HepG2 (cell line): ENCODE measurements at regions not wholly inside any gene's neighbourhood (a gene's known extent, or its start where the extent isn't known, plus 50 kb on each side); places are given as distances from the start of the nearest gene placed in this dataset.

ENCODE experiments used
- ATAC-seq: fragments of 200-7000 bp; cut with Tn5 transposase; 3 replicates; pipeline ENCODE4 v1.9.1; 2020; ENCODE audit warnings: mild to moderate bottlenecking, moderate library complexity
- BruUV-seq: library from RNA; stranded (reverse); fragments of 400-500 nt; replicated peaks from 2 replicates; lab custom pipeline; 2021; lab: Mats Ljungman, UMichigan
- CTCF ChIA-PET: fragments of 300-600 bp; formaldehyde crosslinking; extraction: SDS; loops from one replicate; lab custom pipeline; 2021; ENCODE audit warnings: low total read pairs, inconsistent platforms, low intra/inter-chr PET ratio; lab: Yijun Ruan, JAX
- POLR2A ChIA-PET: fragments of 350-600 bp; sonication (Branson Sonifier 250); formaldehyde crosslinking; loops from one replicate; lab custom pipeline; 2020; ENCODE audit warnings: antibody characterized with exemption, inconsistent platforms; lab: Yijun Ruan, JAX
- DNase-seq: peaks from one replicate; pipeline ENCODE4 v3.0.0-alpha.2; 2015; ENCODE audit warnings: low spot score
- FAIRE-seq: peaks from 3 replicates; lab custom pipeline; 2011; peaks lifted over from hg19 to GRCh38; lab: Jason Lieb, UNC
- H2AFZ ChIP-seq: one replicate; pipeline ENCODE4 v1.6.1; 2011; ENCODE audit warnings: low read length, inconsistent platforms
- H3K27ac ChIP-seq: fragments of 300-600 bp; 3 replicates; pipeline ENCODE4 v1.8.0; 2011; ENCODE audit warnings: mixed run types, mild to moderate bottlenecking, mixed read lengths, low read length, inconsistent platforms; ENCODE audit not compliant: insufficient read depth; ENCODE audit errors: extremely low read length
- H3K27me3 ChIP-seq, 2 experiments: fragments of 200-600 bp in 1 of 2; 2 replicates in 1 of 2; 3 replicates in 1 of 2; pipeline versions ENCODE4 v1.6.0 to v1.8.0; 2011; ENCODE audit warnings: low read length in 2 of 2, mild to moderate bottlenecking in 2 of 2, moderate library complexity in 2 of 2, inconsistent platforms in 1 of 2; ENCODE audit not compliant: insufficient read depth in 2 of 2, control insufficient read depth in 1 of 2
- H3K36me3 ChIP-seq, 2 experiments: fragments of 200-600 bp in 1 of 2; replicated peaks in 1 of 2; 2 replicates in 1 of 2; 3 replicates in 1 of 2; pipeline versions ENCODE4 v1.5.1 to v1.8.0; 2011; ENCODE audit warnings: low read length in 2 of 2, inconsistent platforms in 1 of 2; ENCODE audit not compliant: insufficient read depth in 2 of 2, control insufficient read depth in 1 of 2
- H3K4me1 ChIP-seq: 2 replicates; pipeline ENCODE4 v1.5.1; 2012; ENCODE audit warnings: low read length, inconsistent platforms; ENCODE audit not compliant: insufficient read depth
- H3K4me2 ChIP-seq: 2 replicates; pipeline ENCODE4 v1.6.0; 2011; ENCODE audit warnings: low read depth, low read length, inconsistent platforms
- H3K4me3 ChIP-seq, 3 experiments: fragments of 200-600 bp in 1 of 3; sonication (generic), shearing (Covaris generic) in 1 of 3; replicated peaks in 1 of 3; 2 replicates each; pipeline ENCODE4 v1.5.1; 2011 to 2016; ENCODE audit warnings: low read length in 3 of 3, inconsistent platforms in 2 of 3, low read depth in 2 of 3, mild to moderate bottlenecking in 2 of 3, control low read depth in 1 of 3, mixed read lengths in 1 of 3; ENCODE audit not compliant: insufficient read depth in 1 of 3
- H3K79me2 ChIP-seq: one replicate; pipeline ENCODE4 v1.6.1; 2011; ENCODE audit warnings: low read length, inconsistent platforms; ENCODE audit not compliant: insufficient read depth
- H3K9ac ChIP-seq: 2 replicates; pipeline ENCODE4 v1.6.0; 2011; ENCODE audit warnings: mild to moderate bottlenecking, low read depth, low read length, inconsistent platforms; ENCODE audit not compliant: insufficient read depth
- H3K9me3 ChIP-seq: 2 replicates; pipeline ENCODE4 v1.5.1; 2012; ENCODE audit warnings: mild to moderate bottlenecking, low read length
- H4K20me1 ChIP-seq: 2 replicates; pipeline ENCODE4 v1.6.0; 2011; ENCODE audit warnings: inconsistent platforms, mild to moderate bottlenecking, low read length, moderate library complexity; ENCODE audit not compliant: insufficient read depth
- JUN ChIP-seq: sonication (generic); formaldehyde crosslinking; IDR thresholded peaks from 2 replicates; pipeline ENCODE4 v1.4.0; 2020; ENCODE audit warnings: mild to moderate bottlenecking, missing genetic modification reagents
- KDM2A ChIP-seq: sonication (generic); formaldehyde crosslinking; IDR thresholded peaks from 2 replicates; pipeline ENCODE4 v1.4.0; 2020; ENCODE audit warnings: low read depth, missing genetic modification reagents, borderline replicate concordance
- MAF1 ChIP-seq: sonication (generic); formaldehyde crosslinking; IDR thresholded peaks from 2 replicates; pipeline ENCODE4 v1.5.0; 2020; ENCODE audit warnings: missing genetic modification reagents, borderline replicate concordance
- SIN3A ChIP-seq: IDR thresholded peaks from 2 replicates; pipeline ENCODE4 v1.6.1; 2011; ENCODE audit warnings: low read depth, mild to moderate bottlenecking, control low read depth, low read length, borderline replicate concordance
- SOX5 ChIP-seq: IDR thresholded peaks from 2 replicates; pipeline ENCODE4 v1.6.1; 2016; ENCODE audit warnings: borderline replicate concordance
- TCF12 ChIP-seq, 2 experiments: fragments of 450-650 bp in 1 of 2; sonication (generic) in 1 of 2; formaldehyde crosslinking in 1 of 2; IDR thresholded peaks; 2 replicates each; pipeline versions ENCODE4 v1.6.1 to v1.8.0; 2017 to 2022; ENCODE audit warnings: antibody characterized with exemption in 1 of 2, mild to moderate bottlenecking in 1 of 2, missing genetic modification reagents in 1 of 2, moderate library complexity in 1 of 2
- TCF7 ChIP-seq: sonication (generic); IDR thresholded peaks from 2 replicates; pipeline ENCODE4 v1.6.1; 2016; ENCODE audit warnings: antibody characterized with exemption, low read depth
- ZNF224 ChIP-seq: sonication (generic); formaldehyde crosslinking; IDR thresholded peaks from 2 replicates; pipeline ENCODE4 v1.5.0; 2020; ENCODE audit warnings: mild to moderate bottlenecking, missing genetic modification reagents
- ZNF777 ChIP-seq: sonication (generic); formaldehyde crosslinking; IDR thresholded peaks from 2 replicates; pipeline ENCODE4 v1.4.0; 2020; ENCODE audit warnings: missing genetic modification reagents
- WGBS: methylation state at CpG from one replicate; pipeline ENCODE4 v1.1.6; 2017; ENCODE audit warnings: low lambda C conversion rate; 5-methylcytosine and 5-hydroxymethylcytosine counted together
- in situ Hi-C: cut with HindIII; loops from 2 replicates; pipeline ENCODE4 v1.10.0; 2017; ENCODE audit warnings: low pct_unique_long_range_greater_than_20kb; ENCODE audit not compliant: extremely low pct_ligation_motif_present
- intact Hi-C: fragments of 100-400 bp; cut with micrococcal nuclease; formaldehyde crosslinking; loops from one replicate; pipeline ENCODE4 v1.10.0; 2022; ENCODE audit not compliant: unreplicated experiment
- TF ChIP-seq, protein P1 (sequence below): sonication (generic); formaldehyde crosslinking; IDR thresholded peaks from 2 replicates; pipeline ENCODE4 v1.4.0; 2020; ENCODE audit warnings: low read depth, mild to moderate bottlenecking, missing genetic modification reagents
- TF ChIP-seq, protein P2 (sequence below): sonication (generic); formaldehyde crosslinking; IDR thresholded peaks from 2 replicates; pipeline ENCODE4 v1.4.0; 2020; ENCODE audit warnings: mild to moderate bottlenecking, missing genetic modification reagents
- TF ChIP-seq, protein P3 (sequence below): sonication (generic); formaldehyde crosslinking; IDR thresholded peaks from 2 replicates; pipeline ENCODE4 v1.8.0; 2022; ENCODE audit warnings: mild to moderate bottlenecking, missing genetic modification reagents, moderate library complexity

DNA sequence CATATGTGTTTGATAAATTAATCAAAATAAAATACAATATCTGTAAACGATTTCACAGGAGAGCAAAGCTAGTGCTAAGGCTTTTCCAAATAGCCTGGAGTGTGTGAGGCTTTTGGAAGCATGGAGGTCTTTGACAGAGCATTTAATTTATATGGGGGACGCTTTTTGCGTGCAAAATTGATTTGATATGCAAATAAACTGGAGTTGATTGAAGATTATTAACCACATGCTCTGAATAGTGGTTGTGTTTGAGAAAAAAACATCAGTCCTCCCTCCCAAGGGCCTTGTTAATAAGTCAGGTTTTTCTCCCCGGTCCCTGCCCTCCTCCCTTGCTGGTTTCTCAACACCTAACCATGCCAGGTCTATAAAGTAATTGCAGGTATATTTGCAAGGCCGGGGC, 85.1 kb upstream of the FGFR2 start:
- TF ChIP-seq KDM2A, result no peak
- Histone ChIP-seq H3K27ac (no peak overlapping the region), H3K79me2 (no peaks in the 10 kb centered on the region), H3K36me3 (no peaks in the 10 kb centered on the region), H3K4me1 (peaks cover 10% of the 10 kb centered on the region), H3K4me2 (no peak overlapping the region), H3K9ac (no peak overlapping the region), H3K4me3 (no peak overlapping the region), H3K27me3 (peaks cover 1 to 10% of the 10 kb centered on the region in 2 experiments; a peak in 2 of 5 replicates), H4K20me1 (no peaks in the 10 kb centered on the region), H2AFZ (no peak overlapping the region), H3K9me3 (no peaks in the 10 kb centered on the region)
- intact Hi-C loops (no loop called here), in situ Hi-C loops (no loop called here)
- FAIRE-seq (no peak), DNase-seq (no peak), ATAC-seq (no peak)
- ChIA-PET CTCF (no interaction called here), POLR2A (no interaction called here)
- 33% methylated on average over 5 of the region's 5 CpGs for WGBS
- BruUV-seq, result no TSS peak

DNA sequence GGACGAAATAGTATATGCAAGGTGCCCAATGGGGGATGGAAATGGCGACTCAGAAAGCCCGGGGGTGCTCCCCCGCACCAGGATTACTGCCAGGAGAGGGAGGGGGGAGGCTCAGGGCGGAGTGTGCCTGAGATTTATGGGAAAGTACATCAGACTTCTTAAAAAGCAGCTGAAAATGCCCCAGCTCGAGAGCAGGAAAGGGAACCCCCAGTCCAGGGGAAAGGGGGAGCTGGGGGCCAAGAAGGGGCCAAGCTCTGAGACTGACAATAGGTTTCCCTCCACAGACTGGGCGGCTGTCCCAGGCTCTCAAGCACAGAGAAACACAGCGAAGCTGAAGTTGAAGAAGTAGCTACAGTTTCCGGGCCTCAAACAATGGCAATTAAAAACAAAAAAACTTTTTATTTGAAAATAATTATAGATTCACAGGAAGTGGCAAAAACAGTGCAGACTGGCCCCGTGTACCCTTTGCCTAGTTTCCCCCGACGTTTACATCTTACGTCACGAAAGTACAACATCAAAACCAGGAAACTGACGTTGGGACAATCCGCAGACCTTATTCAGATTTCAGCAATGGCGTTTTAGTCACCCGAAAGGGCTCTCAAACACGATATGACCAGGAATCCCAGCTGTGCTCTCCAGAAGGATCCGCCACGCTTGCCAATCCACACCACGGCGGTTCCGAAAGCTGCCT, 83.9 kb upstream of the FGFR2 start:
- intact Hi-C loops, result no loop called here
- Histone ChIP-seq H3K27me3 (peaks cover 1 to 10% of the 10 kb centered on the region in 2 experiments; a peak in 2 of 5 replicates), H3K4me3 (no peak overlapping the region), H3K79me2 (no peaks in the 10 kb centered on the region), H2AFZ (no peak overlapping the region), H3K9me3 (no peaks in the 10 kb centered on the region), H3K9ac (no peak overlapping the region), H3K4me2 (no peak overlapping the region), H3K27ac (no peak overlapping the region), H3K4me1 (0 out of 2 replicates have a peak, but pooled peaks cover under 1% of the 10 kb centered on the region), H4K20me1 (no peaks in the 10 kb centered on the region), H3K36me3 (no peaks in the 10 kb centered on the region)
- ATAC-seq, result no peak
- TF ChIP-seq ZNF777 (CRISPR knock-in tag) (no peak), SOX5 (CRISPR knock-in tag) (no peak), SIN3A (no peak), JUN (no peak), ZNF224 (no peak), TCF12 (IDR thresholded peaks at IDR 0.05) (no peak), TCF12 (CRISPR knock-in tag; IDR thresholded peaks at IDR 0.05) (no peak), TCF7 (no peak), MAF1 (CRISPR knock-in tag) (no peak)
- TF ChIP-seq, protein P1, sequence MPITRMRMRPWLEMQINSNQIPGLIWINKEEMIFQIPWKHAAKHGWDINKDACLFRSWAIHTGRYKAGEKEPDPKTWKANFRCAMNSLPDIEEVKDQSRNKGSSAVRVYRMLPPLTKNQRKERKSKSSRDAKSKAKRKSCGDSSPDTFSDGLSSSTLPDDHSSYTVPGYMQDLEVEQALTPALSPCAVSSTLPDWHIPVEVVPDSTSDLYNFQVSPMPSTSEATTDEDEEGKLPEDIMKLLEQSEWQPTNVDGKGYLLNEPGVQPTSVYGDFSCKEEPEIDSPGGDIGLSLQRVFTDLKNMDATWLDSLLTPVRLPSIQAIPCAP (CRISPR knock-in tag), result no peak
- TF ChIP-seq, protein P2, sequence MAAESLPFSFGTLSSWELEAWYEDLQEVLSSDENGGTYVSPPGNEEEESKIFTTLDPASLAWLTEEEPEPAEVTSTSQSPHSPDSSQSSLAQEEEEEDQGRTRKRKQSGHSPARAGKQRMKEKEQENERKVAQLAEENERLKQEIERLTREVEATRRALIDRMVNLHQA (CRISPR knock-in tag), result no peak
- TF ChIP-seq, protein P3, sequence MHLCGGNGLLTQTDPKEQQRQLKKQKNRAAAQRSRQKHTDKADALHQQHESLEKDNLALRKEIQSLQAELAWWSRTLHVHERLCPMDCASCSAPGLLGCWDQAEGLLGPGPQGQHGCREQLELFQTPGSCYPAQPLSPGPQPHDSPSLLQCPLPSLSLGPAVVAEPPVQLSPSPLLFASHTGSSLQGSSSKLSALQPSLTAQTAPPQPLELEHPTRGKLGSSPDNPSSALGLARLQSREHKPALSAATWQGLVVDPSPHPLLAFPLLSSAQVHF, result no peak
- CTCF ChIA-PET, result no interaction called here
- WGBS, result 71% methylated on average over 24 of the region's 24 CpGs
- BruUV-seq, result no TSS peak
- POLR2A ChIA-PET, result no interaction called here
- no peak for FAIRE-seq
- DNase-seq, result no peak
- in situ Hi-C loops, result no loop called here
